Ammon's horn (tissue), 1 donor: ENCODE measurements at regions not wholly inside any gene's neighbourhood (a gene's known extent, or its start where the extent isn't known, plus 50 kb on each side); places are given as distances from the start of the nearest gene placed in this dataset.
"Not testable (repeated sequence)": the region's sequence is repeated elsewhere in the genome, so short reads cannot be mapped to it uniquely, and the experiment has no call there.

ENCODE experiments used
- DNase-seq: peaks from one replicate; pipeline ENCODE4 v3.0.0-alpha.2; 2016; ENCODE audit warnings: low spot score

GRCh38 chr3:118675305-118675704 lies 359.3 kb downstream of the IGSF11 start:
- no peak for DNase-seq

DNA sequence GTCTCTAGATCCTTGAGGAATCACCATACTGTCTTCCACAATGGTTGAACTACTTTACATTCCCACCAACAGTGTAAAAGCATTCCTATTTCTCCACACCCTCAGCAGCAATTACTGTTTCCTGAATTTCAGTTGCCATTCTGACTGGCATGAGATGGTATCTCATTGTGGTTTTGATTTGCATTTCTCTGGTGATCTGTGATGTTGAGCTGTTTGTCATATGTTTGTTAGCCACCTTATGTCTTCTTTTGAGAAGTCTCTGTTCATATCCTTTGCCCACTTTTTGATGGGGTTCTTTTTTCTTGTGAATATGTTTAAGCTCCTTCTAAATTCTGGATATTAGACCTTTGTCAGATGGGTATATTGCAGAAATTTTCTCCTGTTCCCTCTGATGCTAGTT lies 356.0 kb downstream of the IGSF11 start:
- DNase-seq: not testable (repeated sequence)

- no peak for DNase-seq
These were observed 351.7 kb downstream of the IGSF11 start for GRCh38 chr3:118682921-118683320.

DNA sequence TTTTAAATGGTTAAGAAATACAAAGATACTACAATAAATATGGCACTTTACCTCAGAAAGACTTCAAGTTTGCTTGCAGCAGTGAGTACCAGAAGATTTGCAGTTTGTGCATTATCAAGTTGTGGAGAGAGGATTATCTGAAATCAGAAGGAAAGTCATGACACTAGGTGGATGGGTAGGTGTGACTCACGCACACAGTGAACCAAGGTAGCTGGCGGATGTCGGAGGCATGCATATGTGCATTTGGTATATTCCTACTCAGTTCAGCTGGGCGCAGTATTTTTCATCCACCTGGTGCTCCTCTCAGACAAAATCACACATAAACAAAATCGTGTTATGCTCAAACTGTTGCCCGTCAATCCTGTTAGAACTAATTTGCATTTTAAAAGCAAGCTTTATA lies 351.0 kb downstream of the IGSF11 start:
- DNase-seq: no peak

- no peak for DNase-seq
These were observed 346.2 kb downstream of the IGSF11 start for GRCh38 chr3:118688396-118688884.

GRCh38 chr3:118692416-118692815 lies 342.2 kb downstream of the IGSF11 start:
- no peak for DNase-seq

DNA sequence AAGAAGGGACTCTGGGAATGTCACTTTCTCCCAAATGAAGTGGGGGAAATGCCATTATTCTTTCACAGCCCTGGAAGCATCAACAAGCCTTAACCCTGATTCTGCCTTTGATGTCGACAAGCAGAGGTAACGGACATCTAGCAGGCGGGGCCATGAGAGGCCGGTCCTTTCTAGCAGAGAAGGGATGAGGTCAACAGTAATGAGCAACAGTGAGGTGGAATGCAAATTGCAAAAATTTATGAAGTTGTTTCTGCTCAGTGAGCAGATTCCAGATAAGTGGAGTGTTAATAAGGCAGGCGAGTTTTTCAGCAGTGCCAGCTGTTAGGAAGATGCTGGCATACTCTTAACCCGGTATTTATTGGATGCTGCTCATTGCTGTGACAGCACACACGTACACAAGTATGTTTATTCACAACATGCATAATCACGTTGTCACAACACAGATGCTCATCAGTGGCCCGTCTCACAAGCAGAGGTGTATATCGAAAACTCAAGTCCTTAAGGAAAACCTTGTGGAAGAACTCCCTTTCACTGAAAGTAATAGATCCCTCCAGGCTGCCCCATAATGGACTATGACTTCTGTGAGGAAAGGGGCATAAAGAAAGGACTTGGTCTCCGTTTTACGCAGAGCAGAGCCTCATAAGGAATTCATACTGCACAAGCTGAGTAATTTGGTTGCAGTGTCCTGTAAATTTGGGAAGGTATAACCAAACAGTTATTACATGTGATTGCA lies 329.0 kb downstream of the IGSF11 start:
- DNase-seq: no peak

DNA sequence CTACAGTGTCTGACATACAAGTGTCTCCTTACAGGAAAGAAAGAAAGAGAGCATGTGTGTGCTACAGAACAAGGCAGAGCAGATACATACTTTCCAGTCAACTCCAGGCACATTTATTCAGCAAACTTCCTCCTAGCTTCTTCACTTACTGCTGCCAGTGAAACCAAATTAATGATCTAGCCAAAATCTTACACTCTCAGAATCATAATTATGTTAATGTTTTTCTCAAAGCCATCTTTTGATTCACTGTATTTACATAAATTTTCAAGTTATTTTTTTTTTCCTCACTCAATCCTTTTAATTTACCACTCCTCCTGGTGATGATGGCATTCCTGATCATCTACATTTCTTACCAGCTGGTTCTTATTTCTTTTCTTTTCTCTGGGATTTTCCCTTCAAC lies 326.7 kb downstream of the IGSF11 start:
- DNase-seq: no peak

DNA sequence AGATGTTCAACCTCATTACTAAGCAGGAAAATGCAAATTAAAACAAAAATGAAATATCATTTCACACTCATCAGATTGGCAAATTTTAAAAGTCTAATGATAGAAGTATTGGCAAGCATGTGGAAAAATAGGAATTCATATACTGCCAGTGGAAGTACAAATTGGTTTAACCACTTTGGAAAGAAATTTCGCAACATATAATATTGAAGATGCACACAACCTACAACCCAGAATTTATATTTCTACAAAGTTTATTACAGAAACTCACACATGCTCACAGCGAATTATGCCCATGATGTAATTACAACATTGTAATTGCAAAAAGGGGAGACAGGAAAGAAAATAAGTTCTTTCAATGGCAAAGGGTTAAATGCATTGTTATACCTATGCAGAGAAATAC lies 324.1 kb downstream of the IGSF11 start:
- no peak for DNase-seq

GRCh38 chr3:118713502-118714207 lies 321.0 kb downstream of the IGSF11 start:
- DNase-seq: no peak

DNA sequence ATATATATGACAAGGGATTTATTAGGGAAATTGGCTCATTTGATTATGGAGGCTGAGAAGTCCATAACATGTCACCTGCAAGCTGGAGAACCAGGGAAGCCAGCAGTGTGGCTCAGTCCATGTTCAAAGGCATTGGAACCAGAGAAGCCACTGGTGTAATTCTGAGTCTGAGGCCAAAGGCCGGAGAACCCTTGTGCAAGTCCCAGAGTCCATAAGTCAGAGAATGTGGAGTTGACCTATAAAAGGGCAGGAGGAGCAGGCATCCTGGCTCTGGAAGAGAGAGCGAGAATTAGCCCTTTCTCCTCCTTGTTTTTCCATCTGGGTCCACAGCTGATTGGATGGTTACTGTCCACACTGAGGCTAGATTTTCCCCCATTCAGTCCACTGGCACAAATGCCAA lies 319.8 kb downstream of the IGSF11 start:
- DNase-seq: no peak

DNA sequence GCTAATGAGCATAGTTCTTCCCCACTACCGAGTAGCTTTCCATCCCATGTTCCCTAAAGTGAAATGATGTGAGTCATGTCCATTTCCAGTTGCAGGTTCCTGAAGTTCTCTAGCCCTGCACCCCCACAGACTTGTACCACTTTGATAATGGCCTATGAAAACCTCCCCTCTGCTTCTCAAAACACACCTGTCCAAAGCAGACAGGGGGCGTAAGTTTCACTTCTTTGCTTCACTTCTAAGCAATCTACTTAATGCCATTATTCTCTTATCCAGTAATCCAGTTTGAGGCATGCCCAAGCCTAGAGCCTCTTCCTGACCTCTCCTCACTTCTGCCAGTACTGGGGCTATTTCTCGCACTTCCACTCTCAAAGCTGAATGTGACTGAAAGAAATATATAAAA lies 305.1 kb downstream of the IGSF11 start:
- DNase-seq: no peak

- no peak for DNase-seq
These were observed 300.0 kb downstream of the IGSF11 start for GRCh38 chr3:118734664-118735063.

- DNase-seq: no peak
These were observed 298.5 kb downstream of the IGSF11 start for GRCh38 chr3:118736107-118736506.

GRCh38 chr3:118740722-118741290 lies 293.8 kb downstream of the IGSF11 start:
- DNase-seq: no peak

GRCh38 chr3:118742760-118743159 lies 291.9 kb downstream of the IGSF11 start:
- no peak for DNase-seq

- DNase-seq: no peak
These were observed 290.5 kb downstream of the IGSF11 start for GRCh38 chr3:118744186-118744585.

DNA sequence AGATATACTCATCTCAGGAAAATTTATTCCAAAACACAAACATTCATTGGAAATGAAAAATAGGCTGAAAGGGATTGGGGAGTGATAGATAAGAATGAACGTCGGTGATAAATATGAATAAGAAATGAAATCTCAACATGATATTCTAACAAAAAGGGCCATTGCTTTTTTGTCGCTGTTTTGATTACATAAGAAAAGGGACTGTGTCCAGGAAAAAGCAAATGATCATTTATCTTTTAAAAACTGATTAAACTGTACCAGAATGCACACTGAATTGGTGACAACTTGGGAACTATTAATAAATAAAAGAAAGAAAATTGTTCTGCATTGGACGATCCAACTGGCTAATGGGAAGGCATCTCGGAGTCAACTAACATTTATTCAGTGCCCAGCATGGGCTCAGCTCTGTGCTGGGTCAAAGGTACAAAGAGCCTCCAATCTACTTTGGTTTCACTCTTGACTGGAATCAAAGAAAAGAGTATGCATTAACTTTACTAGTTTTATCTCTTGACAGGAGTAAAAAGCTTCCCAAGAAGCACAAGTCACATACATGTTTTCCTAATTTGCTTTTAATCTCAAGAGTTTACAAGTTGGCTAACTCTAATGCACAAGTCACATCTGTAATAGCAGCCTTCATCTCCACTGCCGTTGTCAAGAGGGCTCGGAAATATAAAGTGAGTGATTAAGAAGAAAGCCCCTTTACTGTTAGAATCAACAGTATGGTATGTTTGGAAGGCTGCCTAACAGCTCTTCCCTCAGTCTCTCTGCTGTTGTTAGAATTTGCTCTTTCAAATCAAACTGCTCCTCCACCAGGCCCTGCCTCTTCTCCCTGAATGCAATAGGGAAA lies 280.0 kb downstream of the IGSF11 start:
- DNase-seq: no peak

- no peak for DNase-seq
These were observed 279.3 kb downstream of the IGSF11 start for GRCh38 chr3:118755253-118755801.

DNA sequence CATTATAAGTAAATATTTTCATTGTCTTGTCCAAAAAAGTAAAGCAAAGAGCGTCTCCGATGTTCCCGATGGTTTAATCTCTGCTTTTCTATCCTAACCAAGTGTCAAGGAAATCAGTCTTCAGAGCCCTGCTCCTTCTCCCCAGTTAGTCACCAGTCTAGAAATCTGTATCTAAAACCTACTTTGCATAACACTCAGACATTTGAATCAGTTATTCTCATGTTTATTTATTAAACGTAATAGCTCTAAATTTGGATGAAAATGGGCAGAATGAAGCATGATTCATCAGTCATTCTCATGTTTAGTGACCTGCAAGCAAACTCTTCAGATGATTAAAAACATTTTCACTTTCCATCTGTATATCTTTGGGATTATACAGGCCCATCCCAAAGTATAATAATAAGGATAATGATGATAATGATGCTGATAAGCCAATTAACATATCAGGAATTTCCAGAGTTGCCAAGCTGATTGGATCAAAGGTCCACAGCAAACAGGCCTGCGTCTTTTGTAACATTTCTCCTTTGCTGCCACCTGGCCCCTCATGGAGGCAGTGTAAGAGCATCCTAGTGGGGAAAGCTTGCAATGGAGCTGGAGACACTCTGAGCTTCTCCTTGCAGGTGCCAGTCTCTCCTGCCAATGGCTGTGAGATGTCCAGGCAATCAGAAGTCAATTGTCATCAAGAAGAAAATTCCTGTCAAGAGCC lies 273.9 kb downstream of the IGSF11 start:
- no peak for DNase-seq

DNA sequence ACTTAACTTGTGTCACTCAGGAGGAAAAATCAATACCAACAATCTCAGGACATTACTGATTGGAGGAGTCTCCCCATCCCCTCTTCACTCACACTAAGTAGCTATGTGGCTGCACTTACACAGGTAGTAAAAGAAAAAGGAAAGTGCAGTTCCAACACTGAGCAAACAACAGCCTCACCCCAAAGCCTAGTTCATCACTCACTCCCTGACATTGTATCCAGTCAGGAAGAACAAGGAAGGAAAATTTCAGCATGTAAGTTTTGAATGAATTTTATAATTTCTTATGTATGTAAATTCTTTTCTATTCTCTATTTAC lies 273.4 kb downstream of the IGSF11 start:
- DNase-seq: no peak
